Limb (tissue), 2 donors: ENCODE measurements at regions not wholly inside any gene's neighbourhood (a gene's known extent, or its start where the extent isn't known, plus 50 kb on each side); places are given as distances from the start of the nearest gene placed in this dataset.
"Not testable (repeated sequence)": the region's sequence is repeated elsewhere in the genome, so short reads cannot be mapped to it uniquely, and the experiment has no call there.

Experiments
- DNase-seq, 2 donors: peaks; one replicate each; pipeline ENCODE4 v3.0.0-alpha.2; 2016; ENCODE audit errors: extremely low spot score in 2 of 2

DNA sequence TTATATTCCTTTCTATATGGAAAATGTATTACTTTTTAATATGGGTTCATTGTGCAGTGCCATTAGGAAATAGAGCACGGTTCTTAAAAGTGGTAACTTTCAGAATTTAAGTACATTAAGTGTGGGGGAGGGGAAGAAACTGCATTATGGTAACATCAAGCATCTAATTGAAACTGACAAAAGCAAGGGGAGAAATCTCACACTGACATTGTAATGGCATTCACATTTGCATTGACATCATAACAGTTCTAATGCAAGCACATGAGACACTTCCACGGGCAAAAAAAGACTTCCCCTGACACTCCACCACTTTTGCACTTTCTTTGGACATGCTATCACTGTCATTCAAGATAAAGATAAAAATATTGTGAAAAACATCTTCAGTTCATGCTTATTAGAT is 431.3 kb upstream of the SMIM21 start:
- no peak for DNase-seq

- DNase-seq = no peak
Observed at GRCh38 chr18:75857558-75857957, 430.1 kb upstream of the SMIM21 start.

- no peak for DNase-seq
Observed at GRCh38 chr18:75854808-75855207, 427.3 kb upstream of the SMIM21 start.

GRCh38 chr18:75854174-75854573 is 426.7 kb upstream of the SMIM21 start:
- no peak for DNase-seq

DNA sequence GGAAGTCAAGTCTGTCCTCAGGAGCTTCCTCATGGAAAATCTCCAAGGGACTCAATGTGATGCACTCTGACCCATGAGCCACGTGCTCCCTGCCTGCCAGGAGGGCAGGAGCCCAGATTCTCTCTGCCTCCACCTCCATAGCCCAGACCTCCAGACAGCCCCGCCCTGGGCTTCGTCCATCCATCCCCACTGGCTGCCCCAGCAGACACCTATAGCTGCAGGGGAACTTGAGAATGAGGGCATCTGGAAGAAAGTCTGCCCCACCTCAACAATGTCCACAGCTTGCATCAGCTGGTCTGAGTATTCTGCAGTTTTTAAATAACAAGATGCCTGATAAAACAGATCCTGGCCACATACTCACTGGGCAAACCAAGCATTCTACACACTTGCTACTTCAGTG is 418.8 kb upstream of the SMIM21 start:
- DNase-seq = no peak

DNA sequence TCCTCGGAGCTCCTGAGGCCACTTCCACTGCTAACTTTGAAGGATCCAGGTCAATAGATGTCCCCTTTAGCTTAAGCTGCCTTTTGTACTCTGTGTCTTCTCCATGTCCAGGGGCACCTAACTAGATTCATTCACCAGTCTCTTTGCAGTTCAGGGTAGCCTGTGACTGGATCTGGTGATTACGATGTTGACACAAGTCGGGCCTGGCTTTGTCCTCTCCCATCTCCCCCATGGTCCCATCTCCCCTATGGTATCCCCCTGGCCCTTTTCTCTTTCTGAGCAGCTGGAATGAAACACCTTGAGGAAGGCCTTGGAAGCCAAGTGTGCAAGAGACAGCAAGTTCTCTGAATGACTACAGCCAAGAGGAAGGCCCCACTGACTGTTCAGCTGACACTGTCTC is 417.9 kb upstream of the SMIM21 start:
- no peak for DNase-seq

- no peak for DNase-seq
Observed at GRCh38 chr18:75844146-75844545, 416.6 kb upstream of the SMIM21 start.

GRCh38 chr18:75840131-75840530 is 412.6 kb upstream of the SMIM21 start:
- DNase-seq = no peak

DNA sequence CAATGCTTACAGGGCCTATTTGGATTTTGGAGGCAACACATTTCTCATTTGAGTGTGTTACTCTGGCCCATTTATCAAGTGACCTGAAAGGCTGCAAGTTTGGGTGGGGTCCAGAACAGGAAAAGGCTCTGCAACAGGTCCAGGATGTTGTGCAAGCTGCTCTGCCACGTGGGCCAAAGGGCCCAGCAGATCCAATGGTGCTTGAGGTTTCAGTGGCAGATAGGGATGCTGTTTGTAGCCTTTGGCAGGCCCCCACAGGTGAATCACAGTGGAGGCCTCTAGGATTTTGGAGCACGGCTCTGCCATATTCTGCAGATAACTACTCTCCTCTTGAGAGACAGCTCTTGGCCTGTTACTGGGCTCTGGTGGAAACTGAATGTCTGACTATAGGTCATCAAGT is 412.2 kb upstream of the SMIM21 start:
- DNase-seq = not testable (repeated sequence)

DNA sequence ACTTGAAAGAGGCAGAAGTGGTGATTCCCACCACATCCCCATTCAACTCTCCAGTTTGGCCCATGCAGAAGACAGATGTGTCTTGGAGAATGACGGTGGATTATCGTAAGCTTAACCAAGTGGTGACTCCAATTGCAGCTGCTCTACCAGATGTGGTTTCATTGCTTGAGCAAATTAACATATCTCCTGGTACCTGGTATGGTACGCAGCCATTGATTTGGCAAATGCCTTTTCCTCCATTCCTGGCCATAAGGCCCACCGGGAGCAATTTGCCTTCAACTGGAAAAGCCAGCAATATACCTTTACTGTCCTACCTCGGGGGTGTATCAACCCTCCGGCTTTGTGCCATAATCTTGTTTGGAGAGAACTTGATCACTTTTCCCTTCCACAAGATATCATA is 411.5 kb upstream of the SMIM21 start:
- no peak for DNase-seq

DNA sequence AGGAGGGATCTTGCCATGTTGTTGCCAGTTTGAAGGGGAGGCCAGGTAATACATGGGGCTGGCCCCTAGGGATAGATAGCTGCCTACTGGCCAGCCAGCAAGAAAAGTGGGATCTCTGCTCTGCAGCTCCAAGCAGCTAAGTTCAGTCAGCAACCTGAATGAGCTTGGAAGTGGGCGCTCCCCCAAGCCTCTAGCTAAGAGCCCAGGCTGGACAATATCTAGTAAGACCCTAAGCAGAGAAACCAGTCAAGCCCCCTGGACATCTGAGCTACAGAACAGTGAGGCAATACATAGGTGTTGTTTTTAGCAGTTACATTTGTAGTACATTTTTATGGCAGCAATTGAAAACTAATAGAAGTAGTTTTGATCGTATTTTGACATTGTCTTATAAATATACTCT is 409.8 kb upstream of the SMIM21 start:
- no peak for DNase-seq

DNA sequence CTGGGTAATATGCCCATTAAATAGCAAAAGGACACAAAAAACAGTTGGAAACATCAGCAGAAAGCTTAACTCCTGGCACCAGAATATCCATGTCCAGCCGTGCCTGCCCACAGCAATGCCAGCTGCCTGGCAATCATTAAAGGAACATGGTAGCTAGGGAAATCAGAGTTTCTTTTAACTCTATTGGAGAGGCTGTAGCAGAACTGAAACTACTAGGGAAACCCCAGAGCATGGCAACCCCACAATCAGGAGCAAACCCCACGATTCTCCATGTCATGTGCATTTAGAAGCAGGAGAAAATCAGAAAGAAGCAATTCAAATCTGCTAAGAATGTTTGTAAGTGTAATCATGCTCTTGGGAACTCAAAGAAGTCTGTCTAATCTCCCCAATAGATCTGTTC is 409.0 kb upstream of the SMIM21 start:
- no peak for DNase-seq

DNA sequence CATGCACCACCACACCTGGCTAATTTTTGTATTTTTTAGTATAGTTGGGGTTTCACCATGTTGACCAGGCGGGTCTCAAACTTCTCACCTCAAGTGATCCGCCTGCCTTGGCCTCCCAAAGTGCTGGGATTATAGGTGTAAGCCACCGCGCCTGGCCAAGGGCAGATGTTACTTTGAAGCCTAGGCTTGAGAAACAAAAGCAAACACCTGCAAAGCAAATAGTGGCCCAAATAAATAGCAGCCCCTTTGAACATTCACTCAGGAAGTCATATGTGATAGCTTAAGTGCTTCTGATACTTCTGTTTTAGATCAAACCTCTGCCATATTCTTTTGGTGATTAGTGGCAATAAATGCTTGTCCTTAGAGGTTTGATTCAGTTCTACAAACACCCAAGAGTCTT is 404.5 kb upstream of the SMIM21 start:
- DNase-seq = no peak

- no peak for DNase-seq
Observed at GRCh38 chr18:75830828-75831227, 403.3 kb upstream of the SMIM21 start.

- peak in 1 of 2 donors; percentile 57 for DNase-seq
Observed at GRCh38 chr18:75829091-75829490, 401.6 kb upstream of the SMIM21 start.

DNA sequence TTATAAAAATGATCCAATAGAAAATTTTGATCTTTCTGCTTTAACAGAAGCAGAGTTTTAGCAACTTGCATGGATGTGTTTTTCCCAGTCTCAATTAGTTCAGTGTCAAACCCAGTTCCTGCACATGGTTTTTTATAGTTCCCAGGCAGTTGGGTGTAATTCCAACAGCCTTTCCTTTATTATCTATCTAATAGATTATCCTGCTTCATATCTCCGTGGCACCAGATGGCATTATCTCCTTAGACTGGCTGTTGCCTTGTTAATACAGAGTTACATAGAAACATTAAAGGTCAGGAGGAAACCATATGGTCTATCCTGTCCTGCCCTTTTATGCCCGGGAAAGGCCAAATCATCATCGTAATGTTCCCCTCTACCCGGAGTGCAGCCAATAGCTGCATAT is 400.9 kb upstream of the SMIM21 start:
- DNase-seq = no peak

- DNase-seq = no peak
Observed at GRCh38 chr18:75827751-75828287, 400.3 kb upstream of the SMIM21 start.

GRCh38 chr18:75824661-75825060 is 397.2 kb upstream of the SMIM21 start:
- DNase-seq = no peak

DNA sequence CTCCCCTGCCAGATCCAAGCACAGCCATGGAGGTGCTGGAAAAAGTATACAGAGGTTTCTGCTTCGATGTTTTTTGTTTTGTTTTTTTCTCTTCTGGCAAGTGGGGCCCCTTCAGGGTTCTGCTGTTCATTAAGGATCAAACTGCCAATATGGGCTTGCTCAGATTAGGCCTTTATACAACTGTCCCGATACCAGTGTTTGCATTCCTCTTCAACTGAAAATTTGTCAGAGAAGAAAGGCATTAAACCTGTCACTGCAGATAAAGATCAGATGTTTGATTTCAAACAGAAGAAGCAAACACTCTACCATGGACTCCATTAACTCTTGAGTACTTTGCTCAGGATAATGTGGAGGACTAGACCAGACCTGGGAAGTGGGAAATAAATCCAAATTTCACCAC is 396.0 kb upstream of the SMIM21 start:
- no peak for DNase-seq

GRCh38 chr18:75818383-75818782 is 390.9 kb upstream of the SMIM21 start:
- no peak for DNase-seq

- no peak for DNase-seq
Observed at GRCh38 chr18:75815767-75816166, 388.3 kb upstream of the SMIM21 start.

GRCh38 chr18:75812761-75813160 is 385.3 kb upstream of the SMIM21 start:
- DNase-seq = no peak

DNA sequence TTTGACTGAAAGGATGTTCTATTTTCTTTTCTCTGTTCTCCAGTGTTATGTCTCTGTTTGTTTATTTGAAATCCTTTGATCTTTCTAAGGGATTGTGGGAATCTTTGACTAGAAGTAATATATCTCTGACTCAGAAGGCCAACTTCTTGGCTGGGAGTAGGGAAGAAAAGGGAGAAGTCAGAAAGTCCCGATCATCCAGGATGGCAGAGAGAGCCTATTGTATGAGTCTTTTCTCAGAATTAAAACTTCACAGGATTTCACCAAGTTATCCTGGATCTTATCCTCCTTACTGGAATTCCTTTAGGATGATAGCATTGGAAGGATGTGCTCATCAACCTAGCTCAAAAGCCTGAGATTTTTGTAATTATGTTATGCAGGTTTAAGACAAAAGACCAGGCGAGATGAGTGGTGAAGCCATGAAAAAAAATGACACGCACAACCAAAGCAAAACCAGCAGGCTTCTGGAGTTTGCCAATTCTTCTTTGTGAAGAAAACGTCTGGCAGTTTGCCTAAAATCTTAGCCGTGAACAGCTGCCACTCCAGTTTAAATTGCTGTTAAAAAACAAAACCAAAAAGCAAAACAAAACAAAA is 383.6 kb upstream of the SMIM21 start:
- peak in 1 of 2 donors; percentile 15 for DNase-seq

DNA sequence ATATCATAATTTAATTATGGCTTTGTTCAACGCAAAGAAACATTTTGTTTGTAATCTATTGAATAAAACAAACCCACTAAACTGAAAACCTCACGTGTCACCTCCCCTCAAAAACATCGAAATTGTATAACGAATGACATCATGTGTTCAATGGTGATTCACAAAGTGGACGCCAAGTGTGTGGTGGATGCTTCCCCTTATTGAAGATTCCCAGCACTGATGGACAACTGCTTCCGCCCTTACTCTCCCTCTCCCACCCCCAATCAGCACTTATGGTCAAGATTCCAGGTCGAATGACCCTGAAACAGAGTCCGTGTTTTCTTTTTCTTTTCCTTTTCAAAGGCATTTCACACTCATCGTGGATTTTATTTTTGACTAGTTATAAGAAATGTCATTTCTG is 383.0 kb upstream of the SMIM21 start:
- no peak for DNase-seq
